ENCODE measurements at regions not wholly inside any gene's neighbourhood (a gene's known extent, or its start where the extent isn't known, plus 50 kb on each side); places are given as distances from the start of the nearest gene placed in this dataset.

DNA sequence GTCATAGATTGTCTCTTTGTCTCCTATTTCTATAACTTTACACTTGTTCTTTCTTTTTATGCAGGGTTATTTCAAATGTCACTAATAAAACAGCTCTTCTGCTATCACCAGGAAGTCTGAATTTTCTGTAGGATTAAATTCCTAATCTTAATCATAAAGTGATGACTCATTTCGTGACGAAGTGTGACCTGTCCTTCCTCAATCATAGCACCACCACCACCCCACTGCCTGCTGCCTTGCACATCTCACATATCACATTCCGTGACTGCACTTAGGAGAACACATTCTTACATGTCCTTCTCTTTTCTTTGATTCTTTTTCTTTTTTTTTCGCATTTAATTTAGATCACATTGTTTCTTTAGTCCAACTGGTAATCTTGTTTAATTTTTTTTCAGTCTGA, 57.7 kb upstream of the UGT2B7 start:
- no peaks in the 10 kb centered on the region for H3K27me3 Mint-ChIP-seq (ENCODE audit: insufficient read depth, unreplicated experiment)
- ChIA-PET POLR2A (no interaction called here), CTCF (interaction anchor here (0.8 kb wide), 1 partner anchor 541 kb away, joined by 3 read pairs; no protein-coding TSS in a partner anchor)
- Histone ChIP-seq H3K9me3 (peaks cover 12% of the 10 kb centered on the region), H3K27me3 (replicated peaks; ENCODE audit: control insufficient read depth, insufficient read depth, low read length) (no peaks in the 10 kb centered on the region), H3K4me1 (0 out of 2 replicates have a peak, but pooled peaks cover 4% of the 10 kb centered on the region), H3K36me3 (ENCODE audit: control insufficient read depth, insufficient read depth, low read length) (no peaks in the 10 kb centered on the region), H3K4me3 (ENCODE audit: low read depth, low read length) (no peak overlapping the region)
- no peaks in the 10 kb centered on the region for H3K36me3 Mint-ChIP-seq (ENCODE audit: insufficient read depth, unreplicated experiment)
- H3K4me3 Mint-ChIP-seq (ENCODE audit: unreplicated experiment): no peak overlapping the region
- H3K27ac Mint-ChIP-seq (ENCODE audit: unreplicated experiment): no peak overlapping the region
- intact Hi-C loops (cut with micrococcal nuclease; ENCODE audit: unreplicated experiment): loop anchor here (10.0 kb wide), 1 partner anchor 56 kb away; the partner anchor contains the start of gene UGT2B7
- no peaks in the 10 kb centered on the region for H3K4me1 Mint-ChIP-seq (ENCODE audit: low read depth, unreplicated experiment)
- TF ChIP-seq, protein P1, sequence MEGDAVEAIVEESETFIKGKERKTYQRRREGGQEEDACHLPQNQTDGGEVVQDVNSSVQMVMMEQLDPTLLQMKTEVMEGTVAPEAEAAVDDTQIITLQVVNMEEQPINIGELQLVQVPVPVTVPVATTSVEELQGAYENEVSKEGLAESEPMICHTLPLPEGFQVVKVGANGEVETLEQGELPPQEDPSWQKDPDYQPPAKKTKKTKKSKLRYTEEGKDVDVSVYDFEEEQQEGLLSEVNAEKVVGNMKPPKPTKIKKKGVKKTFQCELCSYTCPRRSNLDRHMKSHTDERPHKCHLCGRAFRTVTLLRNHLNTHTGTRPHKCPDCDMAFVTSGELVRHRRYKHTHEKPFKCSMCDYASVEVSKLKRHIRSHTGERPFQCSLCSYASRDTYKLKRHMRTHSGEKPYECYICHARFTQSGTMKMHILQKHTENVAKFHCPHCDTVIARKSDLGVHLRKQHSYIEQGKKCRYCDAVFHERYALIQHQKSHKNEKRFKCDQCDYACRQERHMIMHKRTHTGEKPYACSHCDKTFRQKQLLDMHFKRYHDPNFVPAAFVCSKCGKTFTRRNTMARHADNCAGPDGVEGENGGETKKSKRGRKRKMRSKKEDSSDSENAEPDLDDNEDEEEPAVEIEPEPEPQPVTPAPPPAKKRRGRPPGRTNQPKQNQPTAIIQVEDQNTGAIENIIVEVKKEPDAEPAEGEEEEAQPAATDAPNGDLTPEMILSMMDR (IDR thresholded peaks at IDR 0.05; ENCODE audit: insufficient read depth in 1 of 2, low read depth in 1 of 2, low read length in 1 of 2, severe bottlenecking in 1 of 2, unreplicated experiment in 1 of 2): no peak
- no peak for DNase-seq
- peaks cover 26% of the 10 kb centered on the region for H3K9me3 Mint-ChIP-seq (ENCODE audit: unreplicated experiment)
- no TSS peak for BruUV-seq (replicated peaks)

DNA sequence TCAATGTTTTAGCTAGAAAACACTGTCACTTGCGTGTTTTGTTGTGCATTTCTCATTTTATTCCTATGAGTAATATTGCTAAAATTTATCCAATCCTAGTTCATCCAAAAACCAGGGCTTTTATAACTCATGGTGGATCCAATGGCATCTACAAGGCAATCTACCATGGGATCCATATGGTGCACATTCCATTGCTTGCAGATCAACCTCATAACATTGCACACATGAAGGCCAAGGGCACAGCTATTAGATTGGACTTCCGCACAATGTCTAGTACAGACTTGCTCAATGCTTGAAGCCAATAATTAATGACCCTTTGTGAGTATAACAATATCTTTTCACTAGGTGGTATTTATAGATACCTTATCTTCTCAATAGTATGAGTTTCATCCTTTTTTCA, 57.2 kb upstream of the UGT2B7 start:
- no peaks in the 10 kb centered on the region for H3K36me3 ChIP-seq (ENCODE audit: control insufficient read depth, insufficient read depth, low read length)
- intact Hi-C loops (cut with micrococcal nuclease; ENCODE audit: unreplicated experiment): loop anchor here (10.0 kb wide), 1 partner anchor 56 kb away; the partner anchor contains the start of gene UGT2B7
- no peaks in the 10 kb centered on the region for H3K4me1 Mint-ChIP-seq (ENCODE audit: low read depth, unreplicated experiment)
- peaks cover 21% of the 10 kb centered on the region for H3K9me3 Mint-ChIP-seq (ENCODE audit: unreplicated experiment)
- H3K36me3 Mint-ChIP-seq (ENCODE audit: insufficient read depth, unreplicated experiment): no peaks in the 10 kb centered on the region
- H3K27ac Mint-ChIP-seq (ENCODE audit: unreplicated experiment): no peak overlapping the region
- TF ChIP-seq, protein P1 (IDR thresholded peaks at IDR 0.05; ENCODE audit: insufficient read depth in 1 of 2, low read depth in 1 of 2, low read length in 1 of 2, severe bottlenecking in 1 of 2, unreplicated experiment in 1 of 2): no peak
- POLR2A ChIA-PET: no interaction called here
- BruUV-seq (replicated peaks): no TSS peak
- H3K4me1 ChIP-seq: 0 out of 2 replicates have a peak, but pooled peaks cover 4% of the 10 kb centered on the region
- H3K4me3 ChIP-seq (ENCODE audit: low read depth, low read length): no peak overlapping the region
- no peak for DNase-seq
- H3K4me3 Mint-ChIP-seq (ENCODE audit: unreplicated experiment): no peak overlapping the region
- H3K27me3 ChIP-seq (replicated peaks; ENCODE audit: control insufficient read depth, insufficient read depth, low read length): no peaks in the 10 kb centered on the region
- CTCF ChIA-PET: no interaction called here
- H3K27me3 Mint-ChIP-seq (ENCODE audit: insufficient read depth, unreplicated experiment): no peaks in the 10 kb centered on the region
- H3K9me3 ChIP-seq: peaks cover 7% of the 10 kb centered on the region

DNA sequence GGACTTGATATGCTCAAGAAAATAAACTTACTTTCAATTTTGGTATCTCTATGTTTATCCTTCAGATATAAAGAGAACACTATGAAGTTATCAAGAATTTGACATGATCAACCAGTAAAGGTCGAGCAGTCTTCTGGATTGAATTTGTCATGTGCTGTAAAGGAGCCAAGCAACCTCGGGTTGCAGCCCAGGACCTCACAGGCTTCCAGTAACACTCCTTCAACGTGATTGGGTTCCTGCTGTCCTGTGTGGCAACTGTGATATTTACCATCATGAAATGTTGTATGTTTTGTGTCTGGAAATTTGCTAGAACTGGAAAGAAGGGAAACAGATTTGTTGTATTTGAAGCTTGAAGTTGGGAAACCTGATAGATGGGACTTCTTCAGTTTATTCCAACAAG, 52.0 kb upstream of the UGT2B7 start:
- no peaks in the 10 kb centered on the region for H3K27me3 Mint-ChIP-seq (ENCODE audit: insufficient read depth, unreplicated experiment)
- no peak overlapping the region for H3K4me3 Mint-ChIP-seq (ENCODE audit: unreplicated experiment)
- Histone ChIP-seq H3K4me3 (ENCODE audit: low read depth, low read length) (no peak overlapping the region), H3K9me3 (no peaks in the 10 kb centered on the region), H3K36me3 (ENCODE audit: control insufficient read depth, insufficient read depth, low read length) (no peaks in the 10 kb centered on the region), H3K4me1 (no peaks in the 10 kb centered on the region), H3K27me3 (replicated peaks; ENCODE audit: control insufficient read depth, insufficient read depth, low read length) (no peaks in the 10 kb centered on the region)
- BruUV-seq (replicated peaks): no TSS peak
- TF ChIP-seq, protein P1 (IDR thresholded peaks at IDR 0.05; ENCODE audit: insufficient read depth in 1 of 2, low read depth in 1 of 2, low read length in 1 of 2, severe bottlenecking in 1 of 2, unreplicated experiment in 1 of 2): no peak
- ChIA-PET CTCF (no interaction called here), POLR2A (no interaction called here)
- no peak for DNase-seq
- intact Hi-C loops (cut with micrococcal nuclease; ENCODE audit: unreplicated experiment): no loop called here
- peaks cover 17% of the 10 kb centered on the region for H3K9me3 Mint-ChIP-seq (ENCODE audit: unreplicated experiment)
- H3K4me1 Mint-ChIP-seq (ENCODE audit: low read depth, unreplicated experiment): no peaks in the 10 kb centered on the region
- no peak overlapping the region for H3K27ac Mint-ChIP-seq (ENCODE audit: unreplicated experiment)
- no peaks in the 10 kb centered on the region for H3K36me3 Mint-ChIP-seq (ENCODE audit: insufficient read depth, unreplicated experiment)

Data from Caco-2 (cell line).